Coronary artery (tissue), 2 donors: ENCODE measurements at regions not wholly inside any gene's neighbourhood (a gene's known extent, or its start where the extent isn't known, plus 50 kb on each side); places are given as distances from the start of the nearest gene placed in this dataset.

Source experiments
- DNase-seq: peaks from one replicate; pipeline ENCODE4 v3.0.0-alpha.2; 2017; ENCODE audit warnings: low spot score
- H3K27ac ChIP-seq, 2 donors: fragments of 200-600 bp; sonication (generic); one replicate each; pipeline ENCODE4 v1.5.1; 2016 to 2019
- H3K4me3 ChIP-seq: fragments of 200-600 bp; sonication (generic); 2 replicates; pipeline ENCODE4 v1.5.1; 2016; ENCODE audit warnings: mild to moderate bottlenecking, moderate library complexity
- TF ChIP-seq, protein P1 (sequence below): fragments of 200-600 bp; sonication (generic); IDR thresholded peaks from one replicate; pipeline ENCODE4 v1.5.1; 2019; ENCODE audit warnings: antibody characterized with exemption

DNA sequence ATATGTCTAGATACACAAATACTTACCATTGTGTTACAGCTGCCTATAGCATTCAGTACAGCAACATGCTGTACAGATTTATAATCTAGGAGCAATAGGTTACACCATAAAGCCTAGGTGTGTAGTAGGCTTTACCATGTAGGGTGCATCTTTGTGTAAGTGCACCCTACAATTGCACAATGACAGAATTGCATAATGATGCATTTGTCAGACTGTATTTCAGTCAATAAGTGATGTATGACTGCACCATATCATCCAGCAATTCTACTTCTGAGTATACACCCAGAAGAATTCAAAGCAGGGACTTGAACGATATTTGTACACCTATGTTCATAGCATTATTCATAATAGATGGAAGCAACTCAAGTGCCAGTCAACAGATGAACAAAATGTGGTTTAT, 100.4 kb upstream of the SLC44A1 start:
- no peak overlapping the region for H3K27ac ChIP-seq
- no peak overlapping the region for H3K4me3 ChIP-seq
- TF ChIP-seq, protein P1, sequence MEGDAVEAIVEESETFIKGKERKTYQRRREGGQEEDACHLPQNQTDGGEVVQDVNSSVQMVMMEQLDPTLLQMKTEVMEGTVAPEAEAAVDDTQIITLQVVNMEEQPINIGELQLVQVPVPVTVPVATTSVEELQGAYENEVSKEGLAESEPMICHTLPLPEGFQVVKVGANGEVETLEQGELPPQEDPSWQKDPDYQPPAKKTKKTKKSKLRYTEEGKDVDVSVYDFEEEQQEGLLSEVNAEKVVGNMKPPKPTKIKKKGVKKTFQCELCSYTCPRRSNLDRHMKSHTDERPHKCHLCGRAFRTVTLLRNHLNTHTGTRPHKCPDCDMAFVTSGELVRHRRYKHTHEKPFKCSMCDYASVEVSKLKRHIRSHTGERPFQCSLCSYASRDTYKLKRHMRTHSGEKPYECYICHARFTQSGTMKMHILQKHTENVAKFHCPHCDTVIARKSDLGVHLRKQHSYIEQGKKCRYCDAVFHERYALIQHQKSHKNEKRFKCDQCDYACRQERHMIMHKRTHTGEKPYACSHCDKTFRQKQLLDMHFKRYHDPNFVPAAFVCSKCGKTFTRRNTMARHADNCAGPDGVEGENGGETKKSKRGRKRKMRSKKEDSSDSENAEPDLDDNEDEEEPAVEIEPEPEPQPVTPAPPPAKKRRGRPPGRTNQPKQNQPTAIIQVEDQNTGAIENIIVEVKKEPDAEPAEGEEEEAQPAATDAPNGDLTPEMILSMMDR = no peak
- DNase-seq = no peak

GRCh38 chr9:105144841-105145240, 99.6 kb upstream of the SLC44A1 start:
- Histone ChIP-seq H3K4me3 (no peak overlapping the region), H3K27ac (no peak overlapping the region)
- TF ChIP-seq, protein P1 = no peak
- DNase-seq = no peak

DNA sequence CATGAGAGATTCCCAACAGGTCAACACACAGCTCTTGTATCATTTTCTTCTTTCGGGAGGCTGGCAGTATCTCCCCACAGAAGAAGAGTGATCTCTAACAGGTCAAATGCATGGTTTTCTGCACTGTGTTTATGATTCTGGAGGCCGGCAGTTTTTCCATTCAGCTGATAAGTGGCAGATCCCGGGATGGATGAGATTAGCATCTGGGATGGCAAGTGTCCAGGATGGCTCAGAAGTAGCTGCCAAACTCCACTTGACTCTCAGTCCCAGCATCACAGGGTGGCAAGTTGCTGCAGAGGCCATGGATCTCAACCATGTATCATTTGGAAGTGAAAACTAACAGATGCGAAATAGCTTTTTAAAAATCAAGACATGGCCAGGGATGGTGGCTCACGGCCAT, 97.8 kb upstream of the SLC44A1 start:
- no peak overlapping the region for H3K4me3 ChIP-seq
- H3K27ac ChIP-seq = no peak overlapping the region
- DNase-seq = no peak
- TF ChIP-seq, protein P1 = no peak

GRCh38 chr9:105147110-105147871, 97.2 kb upstream of the SLC44A1 start:
- TF ChIP-seq, protein P1 = no peak
- H3K4me3 ChIP-seq = no peak overlapping the region
- H3K27ac ChIP-seq = no peak overlapping the region
- no peak for DNase-seq

GRCh38 chr9:105148328-105149006, 96.0 kb upstream of the SLC44A1 start:
- Histone ChIP-seq H3K27ac (no peak overlapping the region), H3K4me3 (no peak overlapping the region)
- no peak for DNase-seq
- TF ChIP-seq, protein P1 = no peak

GRCh38 chr9:105150991-105151685, 93.3 kb upstream of the SLC44A1 start:
- Histone ChIP-seq H3K4me3 (no peak overlapping the region), H3K27ac (no peak overlapping the region)
- no peak for DNase-seq
- TF ChIP-seq, protein P1 = no peak
